Trophoblast cell (in vitro differentiated cells and primary cell): ENCODE measurements at regions not wholly inside any gene's neighbourhood (a gene's known extent, or its start where the extent isn't known, plus 50 kb on each side); places are given as distances from the start of the nearest gene placed in this dataset.

ENCODE experiments used
- DNase-seq, 2 donors: peaks; one replicate each; pipeline ENCODE4 v3.0.0-alpha.2; 2016
- H2AFZ ChIP-seq: 2 replicates; pipeline ENCODE4 v1.6.1; 2013; ENCODE audit warnings: low read length, moderate library complexity, mild to moderate bottlenecking; ENCODE audit not compliant: insufficient read depth, poor library complexity
- H2AK5ac ChIP-seq: 2 replicates; pipeline ENCODE4 v1.6.1; 2013; ENCODE audit warnings: mild to moderate bottlenecking, low read length
- H2BK120ac ChIP-seq: 2 replicates; pipeline ENCODE4 v1.6.1; 2013; ENCODE audit warnings: low read length, mild to moderate bottlenecking, moderate library complexity; ENCODE audit not compliant: insufficient read depth, poor library complexity
- H2BK12ac ChIP-seq: 2 replicates; pipeline ENCODE4 v1.6.1; 2013; ENCODE audit warnings: mild to moderate bottlenecking, low read length, moderate library complexity
- H2BK5ac ChIP-seq: 2 replicates; pipeline ENCODE4 v1.6.1; 2013; ENCODE audit warnings: low read length, low read depth, moderate library complexity, mild to moderate bottlenecking; ENCODE audit not compliant: poor library complexity
- H3K14ac ChIP-seq: 2 replicates; pipeline ENCODE4 v1.6.1; 2013; ENCODE audit warnings: mild to moderate bottlenecking, low read length
- H3K18ac ChIP-seq: 2 replicates; pipeline ENCODE4 v1.6.1; 2013; ENCODE audit warnings: mild to moderate bottlenecking, low read length
- H3K23ac ChIP-seq: 2 replicates; pipeline ENCODE4 v1.6.1; 2013; ENCODE audit warnings: low read length
- H3K27ac ChIP-seq: 2 replicates; pipeline ENCODE4 v1.5.1; 2013; ENCODE audit warnings: low read depth, mild to moderate bottlenecking, inconsistent platforms, low read length, moderate library complexity
- H3K27me3 ChIP-seq: 2 replicates; pipeline ENCODE4 v1.6.1; 2013; ENCODE audit warnings: inconsistent platforms, mild to moderate bottlenecking, low read length, moderate library complexity; ENCODE audit not compliant: insufficient read depth
- H3K36me3 ChIP-seq, 2 experiments: 1 replicate in 1 of 2; 2 replicates in 1 of 2; pipeline ENCODE4 v1.6.1; 2013; ENCODE audit warnings: low read length in 2 of 2, mild to moderate bottlenecking in 2 of 2, moderate library complexity in 1 of 2; ENCODE audit not compliant: insufficient read depth in 2 of 2, control insufficient read depth in 1 of 2
- H3K4ac ChIP-seq: 2 replicates; pipeline ENCODE4 v1.6.1; 2013; ENCODE audit warnings: low read depth, mild to moderate bottlenecking, low read length, moderate library complexity
- H3K4me1 ChIP-seq, 2 experiments: 1 replicate in 1 of 2; 2 replicates in 1 of 2; pipeline ENCODE4 v1.6.1; 2013; ENCODE audit warnings: low read length in 2 of 2, mild to moderate bottlenecking in 2 of 2, moderate library complexity in 1 of 2; ENCODE audit not compliant: insufficient read depth in 2 of 2, control insufficient read depth in 1 of 2
- H3K4me2 ChIP-seq: 2 replicates; pipeline ENCODE4 v1.6.1; 2013; ENCODE audit warnings: inconsistent platforms, mild to moderate bottlenecking, low read length, moderate library complexity
- H3K4me3 ChIP-seq: 2 replicates; pipeline ENCODE4 v1.5.1; 2013; ENCODE audit warnings: mild to moderate bottlenecking, low read depth, low read length, inconsistent platforms
- H3K79me1 ChIP-seq: one replicate; pipeline ENCODE4 v1.6.1; 2013; ENCODE audit warnings: low read length
- H3K79me2 ChIP-seq: 2 replicates; pipeline ENCODE4 v1.6.1; 2013; ENCODE audit warnings: low read length, mild to moderate bottlenecking; ENCODE audit not compliant: control insufficient read depth, insufficient read depth, poor library complexity
- H3K9ac ChIP-seq: 2 replicates; pipeline ENCODE4 v1.6.1; 2013; ENCODE audit warnings: mild to moderate bottlenecking, low read length
- H3K9me3 ChIP-seq: 2 replicates; pipeline ENCODE4 v1.6.1; 2013; ENCODE audit warnings: low read depth, mild to moderate bottlenecking, control low read depth, inconsistent platforms, low read length; ENCODE audit not compliant: insufficient read depth
- H4K12ac ChIP-seq: 2 replicates; pipeline ENCODE4 v1.6.1; 2013; ENCODE audit warnings: low read depth, mild to moderate bottlenecking, low read length, moderate library complexity
- H4K8ac ChIP-seq: 2 replicates; pipeline ENCODE4 v1.6.1; 2013; ENCODE audit warnings: low read depth, mild to moderate bottlenecking, low read length, moderate library complexity
- H4K91ac ChIP-seq: one replicate; pipeline ENCODE4 v1.6.1; 2013; ENCODE audit warnings: low read depth, mild to moderate bottlenecking, low read length, moderate library complexity
- WGBS: extraction: QIAGEN DNeasy Blood & Tissue Kit; methylation state at CpG from one replicate; pipeline ENCODE4 v1.1.7; 2013; ENCODE audit warnings: missing lambda C conversion rate; ENCODE audit not compliant: insufficient read length, insufficient coverage; ENCODE audit errors: extremely low coverage; 5-methylcytosine and 5-hydroxymethylcytosine counted together

GRCh38 chr2:37543999-37544557 is 127.4 kb downstream of the CDC42EP3 start:
- peaks cover 3% of the 10 kb centered on the region for H3K9me3 ChIP-seq
- no peak overlapping the region for H3K27ac ChIP-seq
- H2BK12ac ChIP-seq = no peak overlapping the region
- no peak overlapping the region for H4K91ac ChIP-seq
- H3K79me2 ChIP-seq = no peaks in the 10 kb centered on the region
- H3K4me1 ChIP-seq = no peaks in the 10 kb centered on the region
- H3K23ac ChIP-seq = no peak overlapping the region
- no peaks in the 10 kb centered on the region for H3K79me1 ChIP-seq
- H3K4me2 ChIP-seq = no peak overlapping the region
- H2BK120ac ChIP-seq = no peak overlapping the region
- no peak overlapping the region for H3K18ac ChIP-seq
- H2AK5ac ChIP-seq = no peak overlapping the region
- no peak overlapping the region for H3K9ac ChIP-seq
- H3K4me3 ChIP-seq = no peak overlapping the region
- no peak overlapping the region for H2AFZ ChIP-seq
- H3K27me3 ChIP-seq = no peaks in the 10 kb centered on the region
- H4K12ac ChIP-seq = no peak overlapping the region
- no peak overlapping the region for H3K14ac ChIP-seq
- no CpG with 5 or more reads among the region's 4 CpGs for WGBS
- no peaks in the 10 kb centered on the region for H3K36me3 ChIP-seq
- no peak overlapping the region for H2BK5ac ChIP-seq
- no peak overlapping the region for H3K4ac ChIP-seq
- no peak overlapping the region for H4K8ac ChIP-seq
- DNase-seq = no peak

GRCh38 chr2:37544591-37545031 is 126.8 kb downstream of the CDC42EP3 start:
- Histone ChIP-seq H3K4me2 (no peak overlapping the region), H3K4me1 (no peaks in the 10 kb centered on the region), H2BK12ac (no peak overlapping the region), H3K79me1 (no peaks in the 10 kb centered on the region), H3K79me2 (no peaks in the 10 kb centered on the region), H3K23ac (no peak overlapping the region), H3K9ac (no peak overlapping the region), H4K12ac (no peak overlapping the region), H2BK120ac (no peak overlapping the region), H2BK5ac (no peak overlapping the region), H3K36me3 (no peaks in the 10 kb centered on the region), H2AFZ (no peak overlapping the region), H3K4me3 (no peak overlapping the region), H3K9me3 (peaks cover 3% of the 10 kb centered on the region), H2AK5ac (no peak overlapping the region), H3K4ac (no peak overlapping the region), H4K8ac (no peak overlapping the region), H3K27me3 (no peaks in the 10 kb centered on the region), H4K91ac (no peak overlapping the region), H3K18ac (no peak overlapping the region), H3K14ac (no peak overlapping the region), H3K27ac (no peak overlapping the region)
- WGBS = no CpG with 5 or more reads among the region's 1 CpG
- DNase-seq = no peak

- no peaks in the 10 kb centered on the region for H3K4me1 ChIP-seq
- H3K27ac ChIP-seq = no peak overlapping the region
- H3K18ac ChIP-seq = no peak overlapping the region
- no peak overlapping the region for H3K23ac ChIP-seq
- H2AFZ ChIP-seq = no peak overlapping the region
- no peak overlapping the region for H2BK120ac ChIP-seq
- H4K8ac ChIP-seq = no peak overlapping the region
- H3K79me2 ChIP-seq = no peaks in the 10 kb centered on the region
- H3K4me2 ChIP-seq = no peak overlapping the region
- no peak overlapping the region for H2AK5ac ChIP-seq
- no peak overlapping the region for H3K4ac ChIP-seq
- H4K91ac ChIP-seq = no peak overlapping the region
- H3K79me1 ChIP-seq = no peaks in the 10 kb centered on the region
- peaks cover 3% of the 10 kb centered on the region for H3K9me3 ChIP-seq
- H3K14ac ChIP-seq = no peak overlapping the region
- no peaks in the 10 kb centered on the region for H3K27me3 ChIP-seq
- no peak overlapping the region for H4K12ac ChIP-seq
- H2BK5ac ChIP-seq = no peak overlapping the region
- no peak overlapping the region for H2BK12ac ChIP-seq
- H3K9ac ChIP-seq = no peak overlapping the region
- WGBS = no CpG with 5 or more reads among the region's 4 CpGs
- H3K36me3 ChIP-seq = no peaks in the 10 kb centered on the region
- H3K4me3 ChIP-seq = no peak overlapping the region
- DNase-seq = no peak
These were observed 121.8 kb downstream of the CDC42EP3 start for GRCh38 chr2:37549598-37549997.

- no peaks in the 10 kb centered on the region for H3K36me3 ChIP-seq
- no peak overlapping the region for H4K8ac ChIP-seq
- no peak overlapping the region for H3K4me3 ChIP-seq
- no peak overlapping the region for H2BK12ac ChIP-seq
- no peaks in the 10 kb centered on the region for H3K79me2 ChIP-seq
- no peak overlapping the region for H4K12ac ChIP-seq
- no peak overlapping the region for H3K9ac ChIP-seq
- no peaks in the 10 kb centered on the region for H3K4me1 ChIP-seq
- no peak overlapping the region for H3K14ac ChIP-seq
- H3K79me1 ChIP-seq = no peaks in the 10 kb centered on the region
- H3K4me2 ChIP-seq = no peak overlapping the region
- H3K27me3 ChIP-seq = no peaks in the 10 kb centered on the region
- no peak for DNase-seq
- no peak overlapping the region for H2AFZ ChIP-seq
- no peak overlapping the region for H2BK120ac ChIP-seq
- no peak overlapping the region for H3K18ac ChIP-seq
- H2AK5ac ChIP-seq = no peak overlapping the region
- H3K23ac ChIP-seq = no peak overlapping the region
- no peak overlapping the region for H3K4ac ChIP-seq
- no peak overlapping the region for H4K91ac ChIP-seq
- H3K27ac ChIP-seq = no peak overlapping the region
- peaks cover 3% of the 10 kb centered on the region for H3K9me3 ChIP-seq
- H2BK5ac ChIP-seq = no peak overlapping the region
These were observed 121.3 kb downstream of the CDC42EP3 start for GRCh38 chr2:37550190-37550589.
